ENCODE measurements at regions not wholly inside any gene's neighbourhood (a gene's known extent, or its start where the extent isn't known, plus 50 kb on each side); places are given as distances from the start of the nearest gene placed in this dataset.
A peak's percentile ranks its signal among the peaks of the same experiment; 100 is the strongest.
"Not testable (repeated sequence)": the region's sequence is repeated elsewhere in the genome, so short reads cannot be mapped to it uniquely, and the experiment has no call there.

DNA sequence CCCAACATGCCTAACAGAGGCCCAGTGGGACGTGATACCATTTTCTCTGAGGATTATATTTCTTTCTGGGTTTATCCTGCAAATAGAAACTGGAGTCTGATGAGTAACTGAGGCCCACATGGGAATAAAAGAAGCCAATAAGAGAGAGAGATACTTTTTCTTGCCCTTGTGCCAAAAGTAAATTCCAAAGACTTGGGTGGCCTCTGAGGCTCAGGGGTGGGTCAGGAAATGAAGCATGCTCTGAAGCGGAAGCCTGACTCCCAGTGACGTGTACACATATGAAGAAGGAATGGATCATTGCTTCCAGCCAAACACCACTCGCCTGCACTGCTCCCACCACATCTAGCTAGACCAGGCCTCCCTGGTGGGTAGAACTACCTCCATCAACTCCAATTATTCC is 273.6 kb upstream of the NCKAP5 start:
- peak; percentile 91 for DNase-seq (ENCODE audit: low spot score)

GRCh38 chr2:133842446-133842845 is 274.2 kb upstream of the NCKAP5 start:
- DNase-seq (ENCODE audit: low spot score), result no peak

- no peak for DNase-seq (ENCODE audit: low spot score)
These were observed 274.8 kb upstream of the NCKAP5 start for GRCh38 chr2:133843091-133843490.

- no peak for DNase-seq (ENCODE audit: low spot score)
These were observed 275.3 kb upstream of the NCKAP5 start for GRCh38 chr2:133843551-133843950.

- peak; percentile 88 for DNase-seq (ENCODE audit: low spot score)
These were observed 276.1 kb upstream of the NCKAP5 start for GRCh38 chr2:133844214-133844892.

DNA sequence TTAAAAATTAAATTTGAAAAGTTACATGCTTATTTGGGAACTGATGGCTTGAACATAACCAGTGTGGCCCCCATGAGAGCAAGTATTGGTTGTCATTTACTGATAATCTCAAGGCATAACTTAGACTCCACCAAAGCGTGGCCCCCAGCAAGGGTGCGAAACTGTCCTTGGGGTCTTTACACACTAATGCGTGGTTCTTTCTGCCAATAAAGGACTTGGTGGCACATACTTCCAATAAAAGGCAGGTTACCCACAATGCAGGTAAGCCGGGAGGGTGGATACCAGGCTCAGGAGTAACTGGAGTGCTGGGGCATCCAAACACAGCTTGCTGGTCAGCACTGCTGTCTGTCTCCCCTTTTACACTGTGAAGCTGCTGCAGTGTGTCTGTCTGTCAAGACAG is 278.2 kb upstream of the NCKAP5 start:
- DNase-seq (ENCODE audit: low spot score), result no peak

DNA sequence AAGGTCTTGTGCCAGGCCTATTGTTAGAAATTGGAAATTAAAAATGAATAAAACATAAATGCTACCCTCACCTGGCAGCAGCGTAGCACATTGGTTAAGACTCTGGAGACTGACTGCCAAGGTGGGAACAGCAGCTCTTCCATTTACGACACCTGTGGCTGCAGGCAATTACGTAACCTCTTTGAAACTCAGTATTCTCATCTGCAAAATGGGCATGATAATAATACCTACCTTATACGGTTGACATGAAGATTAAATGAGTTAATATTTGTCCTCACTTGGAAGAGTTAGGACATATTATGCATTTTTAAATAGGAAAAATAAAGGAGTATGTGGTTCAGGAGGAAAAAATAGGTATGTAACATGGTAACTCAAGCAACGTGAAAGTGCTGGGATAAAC is 279.3 kb upstream of the NCKAP5 start:
- DNase-seq (ENCODE audit: low spot score), result no peak

DNA sequence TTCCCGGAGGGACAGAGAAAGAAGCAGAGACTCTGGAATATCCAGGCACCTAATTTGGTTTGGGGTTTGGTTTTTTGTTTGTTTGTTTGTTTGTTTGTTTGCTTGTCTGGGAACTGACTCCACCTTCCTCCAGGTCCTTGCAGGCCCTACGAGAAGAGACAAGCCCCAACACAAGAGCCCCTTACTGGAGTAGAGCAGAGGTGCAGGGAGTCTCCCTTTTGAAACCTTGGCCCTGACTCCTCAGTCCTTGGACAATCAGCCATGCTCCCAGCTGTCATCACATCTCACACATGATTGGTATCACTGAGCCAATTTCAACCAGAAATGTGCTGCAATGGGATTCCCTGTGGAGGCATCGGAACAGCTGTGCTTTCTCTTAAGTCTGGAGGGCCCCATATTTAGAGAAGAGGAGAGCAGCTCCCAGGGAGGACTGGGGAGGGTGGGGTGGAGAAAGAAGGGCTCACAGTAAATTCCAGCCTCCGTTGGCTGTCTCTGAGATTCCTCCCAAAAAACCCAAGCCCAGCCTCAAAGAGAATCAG is 279.9 kb upstream of the NCKAP5 start:
- no peak for DNase-seq (ENCODE audit: low spot score)

DNA sequence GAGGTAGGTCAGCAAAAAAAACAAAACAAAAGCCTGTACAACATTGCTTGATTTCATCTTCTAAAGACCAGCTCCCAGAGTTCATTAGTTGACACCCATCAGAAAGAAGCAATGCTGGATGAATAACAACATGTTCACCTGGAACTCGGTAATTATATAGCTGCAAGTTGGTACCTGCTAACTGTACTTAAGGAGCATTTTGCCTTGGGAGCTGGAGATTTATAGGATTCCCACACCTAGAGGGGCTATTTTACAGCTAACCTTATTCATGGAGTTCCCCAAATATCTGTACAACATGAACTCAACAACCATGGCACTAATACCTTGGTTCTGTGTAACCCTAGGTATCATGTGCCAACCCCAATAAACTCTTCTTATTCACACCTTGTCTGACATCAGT is 281.1 kb upstream of the NCKAP5 start:
- DNase-seq (ENCODE audit: low spot score), result no peak

DNA sequence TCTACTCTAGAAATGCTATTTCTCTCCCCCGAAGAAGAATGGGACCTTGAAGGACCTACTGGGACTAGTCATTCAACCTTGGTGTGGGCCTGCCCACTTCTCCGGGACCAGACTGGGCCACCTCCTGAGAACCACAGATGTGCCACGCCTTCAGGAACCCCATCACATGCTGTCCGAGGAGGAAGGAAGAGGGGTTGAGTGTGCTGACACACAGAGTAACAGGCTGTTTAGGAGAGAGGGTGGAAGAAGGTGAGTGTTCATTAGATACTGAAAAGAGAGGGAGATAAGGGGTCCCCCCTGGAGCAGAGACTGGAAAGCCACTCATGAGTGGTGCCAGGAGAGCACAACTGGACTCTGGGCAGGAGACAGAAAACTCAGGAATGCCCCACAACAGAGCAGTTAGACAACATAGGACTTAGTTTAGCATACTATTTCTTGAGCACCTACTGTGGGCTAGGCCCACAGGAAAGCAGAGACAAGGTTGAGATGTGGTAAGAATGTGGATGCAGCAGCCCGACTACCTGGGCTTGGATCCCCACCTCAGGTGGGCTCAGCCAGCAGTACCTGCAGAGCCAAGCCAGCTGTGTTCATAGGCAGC is 286.4 kb upstream of the NCKAP5 start:
- DNase-seq (ENCODE audit: low spot score), result no peak

- no peak for DNase-seq (ENCODE audit: low spot score)
These were observed 287.3 kb upstream of the NCKAP5 start for GRCh38 chr2:133855526-133855925.

- no peak for DNase-seq (ENCODE audit: low spot score)
These were observed 288.4 kb upstream of the NCKAP5 start for GRCh38 chr2:133856678-133857077.

DNA sequence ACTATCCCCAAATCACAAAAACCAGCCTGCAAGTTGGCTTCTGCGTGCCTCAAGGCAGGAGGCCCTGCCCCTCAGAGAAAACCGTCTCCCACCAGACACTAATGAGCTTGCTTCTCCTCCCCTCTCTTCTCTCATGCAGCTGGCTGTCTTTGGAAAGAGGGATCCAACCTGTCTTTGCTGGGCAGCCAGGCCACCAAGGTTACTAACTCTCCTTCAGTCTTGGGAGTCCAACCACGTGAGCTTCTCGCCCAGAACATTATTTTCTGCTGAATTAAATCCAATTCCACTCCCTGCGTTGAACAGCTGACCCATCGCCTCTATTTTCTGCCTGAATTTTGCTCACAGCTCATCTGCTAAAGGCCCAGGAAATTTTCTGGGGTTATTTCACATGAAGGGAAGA is 291.3 kb upstream of the NCKAP5 start:
- no peak for DNase-seq (ENCODE audit: low spot score)

GRCh38 chr2:133862400-133862977 is 294.2 kb upstream of the NCKAP5 start:
- DNase-seq (ENCODE audit: low spot score), result no peak

- no peak for DNase-seq (ENCODE audit: low spot score)
These were observed 295.0 kb upstream of the NCKAP5 start for GRCh38 chr2:133863106-133863800.

DNA sequence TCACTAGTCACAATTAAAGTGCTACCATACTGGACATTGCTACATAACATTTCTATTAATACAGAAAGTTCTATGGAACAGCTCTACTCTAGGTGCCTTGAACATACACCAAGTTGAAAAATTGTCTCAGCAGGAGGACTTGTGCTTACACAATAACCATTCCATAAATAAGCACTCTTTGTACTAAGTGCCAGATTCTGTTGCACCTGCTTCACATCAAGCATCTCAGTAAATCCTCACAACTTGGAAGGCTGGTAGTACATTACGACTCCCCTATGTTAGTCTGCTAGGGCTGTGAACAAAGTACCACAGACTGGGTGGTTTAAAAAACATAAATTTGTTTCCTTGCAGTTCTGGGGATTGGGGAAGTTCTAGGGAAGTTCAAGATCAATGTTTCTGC is 296.9 kb upstream of the NCKAP5 start:
- no peak for DNase-seq (ENCODE audit: low spot score)

- no peak for DNase-seq (ENCODE audit: low spot score)
These were observed 298.9 kb upstream of the NCKAP5 start for GRCh38 chr2:133867166-133867565.

- DNase-seq (ENCODE audit: low spot score), result no peak
These were observed 303.4 kb upstream of the NCKAP5 start for GRCh38 chr2:133871545-133872209.

DNA sequence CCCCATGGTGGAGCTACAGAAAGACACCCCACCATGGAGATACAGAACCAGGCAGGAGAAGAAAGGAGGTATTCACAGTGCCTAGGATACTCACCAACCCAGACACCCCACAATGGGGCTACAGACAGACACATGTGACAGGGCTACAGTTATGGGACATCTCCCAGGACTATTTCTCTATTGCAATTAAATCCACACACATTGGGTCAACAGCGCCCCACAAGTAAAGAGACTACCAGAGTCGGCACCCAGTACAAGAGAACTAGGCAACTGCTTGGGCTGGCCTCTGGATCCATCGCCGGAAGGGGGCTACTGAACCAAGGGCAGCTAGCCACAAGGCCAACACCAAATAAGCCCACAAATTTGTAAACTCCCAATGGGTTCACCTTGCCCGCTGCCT is 310.1 kb upstream of the NCKAP5 start:
- no peak for DNase-seq (ENCODE audit: low spot score)

DNA sequence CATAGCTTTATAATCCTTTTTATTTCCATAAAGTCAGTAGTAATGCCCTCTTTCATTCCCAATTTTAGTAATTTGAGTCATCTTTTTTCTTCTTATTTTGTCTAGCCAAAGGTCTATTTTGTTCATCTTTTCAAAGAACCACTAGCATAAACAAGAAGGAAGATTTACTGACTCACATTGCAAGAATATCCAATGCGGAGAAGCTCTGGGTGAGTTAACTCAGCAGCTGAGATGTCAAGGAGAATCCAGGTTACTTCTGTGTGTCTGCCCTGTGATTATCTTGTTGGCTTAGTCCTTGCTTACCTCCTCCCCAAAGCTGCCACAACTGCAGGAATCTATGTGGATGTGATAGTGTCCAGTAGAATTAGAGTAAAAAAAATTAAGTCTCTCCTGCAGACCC is 311.4 kb upstream of the NCKAP5 start:
- DNase-seq (ENCODE audit: low spot score), result no peak

DNA sequence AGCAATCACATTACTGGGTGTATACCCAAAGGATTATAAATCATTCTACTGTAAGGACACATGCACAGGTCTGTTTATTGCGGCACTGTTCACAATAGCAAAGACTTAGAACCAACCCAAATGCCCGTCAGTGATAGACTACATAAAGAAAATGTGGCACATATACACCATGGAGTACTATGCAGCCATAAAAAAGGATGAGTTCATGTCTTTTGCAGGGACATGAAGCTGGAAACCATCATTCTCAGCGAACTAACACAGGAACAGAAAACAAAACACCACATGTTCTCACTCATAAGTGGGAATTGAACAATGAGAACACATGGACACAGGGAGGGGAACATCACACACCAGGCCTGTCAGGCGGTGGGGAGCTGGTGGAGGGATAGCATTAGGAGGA is 313.9 kb upstream of the NCKAP5 start:
- DNase-seq (ENCODE audit: low spot score), result not testable (repeated sequence)

GRCh38 chr2:133884739-133885381 is 316.6 kb upstream of the NCKAP5 start:
- peak; percentile 42 for DNase-seq (ENCODE audit: low spot score)

All from GM03348 (cell line).